Vagina (tissue), 2 donors: ENCODE measurements at regions not wholly inside any gene's neighbourhood (a gene's known extent, or its start where the extent isn't known, plus 50 kb on each side); places are given as distances from the start of the nearest gene placed in this dataset.
"Not testable (repeated sequence)": the region's sequence is repeated elsewhere in the genome, so short reads cannot be mapped to it uniquely, and the experiment has no call there.

Experiments used
- DNase-seq, 2 donors: peaks; one replicate each; pipeline ENCODE4 v3.0.0-alpha.2; 2017; ENCODE audit errors: extremely low spot score in 2 of 2
- H3K27ac ChIP-seq: fragments of 200-600 bp; sonication (generic); one replicate; pipeline ENCODE4 v1.5.1; 2019
- H3K27me3 ChIP-seq: fragments of 200-600 bp; sonication (generic); one replicate; pipeline ENCODE4 v1.5.1; 2019
- H3K36me3 ChIP-seq, 2 donors: fragments of 200-600 bp; sonication (generic); one replicate each; pipeline ENCODE4 v1.5.1; 2017 to 2019
- H3K4me1 ChIP-seq: fragments of 200-600 bp; sonication (generic); one replicate; pipeline ENCODE4 v1.5.1; 2019
- H3K4me3 ChIP-seq, 2 donors: fragments of 200-600 bp; sonication (generic); 1 replicate in 1 of 2; 2 replicates in 1 of 2; pipeline ENCODE4 v1.5.1; 2016 to 2019
- H3K9me3 ChIP-seq: fragments of 200-600 bp; sonication (generic); one replicate; pipeline ENCODE4 v1.5.1; 2019
- POLR2A ChIP-seq, 2 donors: fragments of 450-650 bp; IDR thresholded peaks; one replicate each; pipeline ENCODE4 v1.6.1; 2017; ENCODE audit warnings: antibody characterized with exemption in 2 of 2, mild to moderate bottlenecking in 2 of 2, moderate library complexity in 2 of 2
- POLR2AphosphoS5 ChIP-seq, 2 donors: sonication (generic); formaldehyde crosslinking; IDR thresholded peaks; one replicate each; pipeline ENCODE4 v1.9.0; 2017; ENCODE audit warnings: antibody characterized with exemption in 2 of 2, mild to moderate bottlenecking in 2 of 2, low read depth in 1 of 2; ENCODE audit not compliant: insufficient read depth in 1 of 2
- intact Hi-C: fragments of 100-400 bp; cut with DNase I; formaldehyde crosslinking; loops from one replicate; pipeline ENCODE4 v1.15.1; 2023
- TF ChIP-seq, protein P1 (sequence below), 3 experiments: fragments of 450-650 bp in 2 of 3; fragments of 200-600 bp in 1 of 3; sonication (generic) in 1 of 3; IDR thresholded peaks; one replicate each; pipeline ENCODE4 v1.5.1; 2017 to 2019; ENCODE audit warnings: antibody characterized with exemption in 3 of 3, mild to moderate bottlenecking in 2 of 3, moderate library complexity in 2 of 3

DNA sequence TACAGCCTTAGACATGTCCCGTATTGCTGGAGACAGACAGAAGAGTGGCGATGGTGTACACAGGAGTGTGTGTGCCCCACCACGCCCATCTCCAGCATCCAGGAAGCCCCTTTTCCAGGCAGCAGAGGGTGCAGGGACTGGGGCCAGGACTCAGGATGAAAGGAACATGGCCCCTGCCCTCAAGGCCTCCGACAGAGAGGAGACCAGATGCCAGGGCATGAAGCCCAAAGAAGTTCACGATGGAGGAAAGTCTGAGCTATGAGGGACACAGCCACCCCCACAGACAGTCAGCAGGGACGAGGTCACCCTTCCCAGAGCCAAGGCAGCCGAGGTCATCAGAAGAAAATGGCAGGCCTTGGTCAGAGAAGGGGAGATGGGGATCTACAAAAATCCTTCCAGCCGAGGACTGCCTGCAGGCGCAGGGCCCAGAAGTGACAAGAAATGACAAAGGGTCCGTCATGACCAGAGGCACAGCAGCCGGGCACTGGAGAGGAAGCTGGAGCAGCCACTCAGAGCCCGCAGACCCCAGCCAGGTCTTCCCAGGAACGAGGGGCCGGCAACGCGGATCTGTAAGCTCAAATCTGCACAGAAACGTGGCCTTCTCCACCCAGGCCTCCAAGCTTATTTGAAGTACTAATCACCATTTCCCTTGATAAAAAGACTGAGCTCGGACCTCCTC, 78.7 kb upstream of the PPP2R2D start:
- TF ChIP-seq POLR2AphosphoS5 (IDR thresholded peaks at IDR 0.05; ENCODE audit: insufficient read depth in 1 of 2, low read depth in 1 of 2) (no peak), POLR2A (IDR thresholded peaks at IDR 0.05) (no peak)
- TF ChIP-seq, protein P1, sequence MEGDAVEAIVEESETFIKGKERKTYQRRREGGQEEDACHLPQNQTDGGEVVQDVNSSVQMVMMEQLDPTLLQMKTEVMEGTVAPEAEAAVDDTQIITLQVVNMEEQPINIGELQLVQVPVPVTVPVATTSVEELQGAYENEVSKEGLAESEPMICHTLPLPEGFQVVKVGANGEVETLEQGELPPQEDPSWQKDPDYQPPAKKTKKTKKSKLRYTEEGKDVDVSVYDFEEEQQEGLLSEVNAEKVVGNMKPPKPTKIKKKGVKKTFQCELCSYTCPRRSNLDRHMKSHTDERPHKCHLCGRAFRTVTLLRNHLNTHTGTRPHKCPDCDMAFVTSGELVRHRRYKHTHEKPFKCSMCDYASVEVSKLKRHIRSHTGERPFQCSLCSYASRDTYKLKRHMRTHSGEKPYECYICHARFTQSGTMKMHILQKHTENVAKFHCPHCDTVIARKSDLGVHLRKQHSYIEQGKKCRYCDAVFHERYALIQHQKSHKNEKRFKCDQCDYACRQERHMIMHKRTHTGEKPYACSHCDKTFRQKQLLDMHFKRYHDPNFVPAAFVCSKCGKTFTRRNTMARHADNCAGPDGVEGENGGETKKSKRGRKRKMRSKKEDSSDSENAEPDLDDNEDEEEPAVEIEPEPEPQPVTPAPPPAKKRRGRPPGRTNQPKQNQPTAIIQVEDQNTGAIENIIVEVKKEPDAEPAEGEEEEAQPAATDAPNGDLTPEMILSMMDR (IDR thresholded peaks at IDR 0.05) = no peak
- intact Hi-C loops = no loop called here
- Histone ChIP-seq H3K27me3 (no peaks in the 10 kb centered on the region), H3K36me3 (no peaks in the 10 kb centered on the region), H3K9me3 (no peaks in the 10 kb centered on the region), H3K4me3 (no peak overlapping the region), H3K27ac (no peak overlapping the region), H3K4me1 (no peaks in the 10 kb centered on the region)
- no peak for DNase-seq

DNA sequence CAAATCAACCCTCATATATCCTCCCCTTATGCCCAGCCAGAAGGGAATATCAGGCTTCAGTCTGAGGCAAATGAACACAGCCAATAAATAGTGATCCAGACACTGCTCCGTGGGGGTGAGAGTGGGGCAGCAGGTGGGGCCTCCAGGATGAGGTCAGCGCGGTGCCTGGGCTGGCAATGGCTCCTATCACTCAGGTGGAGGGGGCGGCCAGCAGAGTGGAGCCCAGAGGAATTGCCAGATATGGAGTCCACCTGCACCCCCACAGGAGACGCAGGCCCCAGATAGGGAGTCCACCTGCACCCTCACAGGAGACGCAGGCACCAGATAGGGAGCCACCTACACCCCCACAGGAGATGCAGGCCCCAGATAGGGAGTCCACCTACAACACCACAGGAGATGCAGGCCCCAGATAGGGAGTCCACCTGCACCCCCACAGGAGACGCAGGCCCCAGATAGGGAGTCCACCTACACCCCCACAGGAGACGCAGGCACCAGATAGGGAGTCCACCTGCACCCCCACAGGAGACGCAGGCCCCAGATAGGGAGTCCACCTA, 78.0 kb upstream of the PPP2R2D start:
- H3K27me3 ChIP-seq = no peaks in the 10 kb centered on the region
- no peak overlapping the region for H3K27ac ChIP-seq
- no peak for DNase-seq
- H3K4me3 ChIP-seq = no peak overlapping the region
- TF ChIP-seq, protein P1 (IDR thresholded peaks at IDR 0.05) = no peak
- intact Hi-C loops = no loop called here
- no peaks in the 10 kb centered on the region for H3K4me1 ChIP-seq
- H3K36me3 ChIP-seq = no peaks in the 10 kb centered on the region
- H3K9me3 ChIP-seq = no peaks in the 10 kb centered on the region

DNA sequence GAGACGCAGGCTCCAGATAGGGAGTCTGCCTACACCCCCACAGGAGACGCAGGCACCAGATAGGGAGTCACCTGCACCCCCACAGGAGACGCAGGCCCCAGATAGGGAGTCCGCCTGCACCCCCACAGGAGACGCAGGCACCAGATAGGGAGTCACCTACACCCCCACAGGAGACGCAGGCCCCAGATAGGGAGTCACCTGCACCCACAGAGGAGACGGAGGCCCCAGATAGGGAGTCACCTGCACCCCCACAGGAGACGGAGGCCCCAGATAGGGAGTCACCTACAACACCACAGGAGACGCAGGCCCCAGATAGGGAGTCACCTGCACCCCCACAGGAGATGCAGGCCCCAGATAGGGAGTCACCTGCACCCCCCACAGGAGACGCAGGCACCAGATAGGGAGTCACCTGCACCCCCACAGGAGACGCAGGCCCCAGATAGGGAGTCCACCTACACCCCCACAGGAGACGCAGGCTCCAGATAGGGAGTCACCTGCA, 77.2 kb upstream of the PPP2R2D start:
- H3K4me1 ChIP-seq, H3K36me3 ChIP-seq, H3K9me3 ChIP-seq, H3K4me3 ChIP-seq, H3K27ac ChIP-seq, DNase-seq, H3K27me3 ChIP-seq, intact Hi-C loops: not testable (repeated sequence)

DNA sequence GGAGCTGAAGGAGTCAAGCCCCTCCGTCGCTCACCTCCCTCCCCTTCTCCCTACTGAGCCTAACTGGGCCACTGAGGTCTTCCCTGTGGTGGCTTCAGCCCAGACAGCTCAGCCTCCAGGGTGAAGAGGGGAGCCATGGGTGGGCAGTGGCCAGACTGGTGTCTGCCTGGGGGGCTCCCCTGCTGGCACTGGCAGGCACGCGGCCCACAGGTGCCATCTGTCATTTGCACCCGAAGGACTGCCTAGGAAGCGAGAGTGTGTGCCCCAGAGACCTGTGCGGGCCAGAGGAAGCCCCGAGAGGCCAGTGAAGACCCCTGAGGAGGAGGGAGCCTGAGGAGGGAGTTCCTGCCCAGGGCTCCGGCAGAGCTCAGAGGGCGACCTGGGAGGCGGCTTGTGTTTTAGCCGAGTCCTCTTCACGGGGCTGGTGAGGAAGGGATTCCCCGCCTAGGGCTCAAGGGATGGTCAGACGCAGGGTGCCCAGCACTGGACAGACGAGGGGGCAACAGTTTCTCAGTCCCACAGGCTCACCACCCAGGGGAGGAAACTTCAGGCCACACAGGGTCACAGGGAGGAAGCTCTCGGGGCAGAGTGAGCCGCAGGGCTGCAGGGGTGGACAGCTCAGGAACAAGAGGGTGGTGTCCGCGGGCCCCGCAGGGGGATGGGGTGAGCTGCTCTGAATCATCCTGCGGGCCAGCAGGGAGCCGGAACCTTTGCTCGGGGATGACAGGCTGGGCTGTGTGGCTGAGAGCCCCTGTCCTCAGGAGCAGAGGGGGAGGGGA, 76.2 kb upstream of the PPP2R2D start:
- Histone ChIP-seq H3K4me1 (no peaks in the 10 kb centered on the region), H3K27me3 (no peaks in the 10 kb centered on the region), H3K4me3 (no peak overlapping the region), H3K9me3 (no peaks in the 10 kb centered on the region), H3K27ac (no peak overlapping the region), H3K36me3 (no peaks in the 10 kb centered on the region)
- intact Hi-C loops = no loop called here
- TF ChIP-seq POLR2A (IDR thresholded peaks at IDR 0.05) (no peak), POLR2AphosphoS5 (IDR thresholded peaks at IDR 0.05; ENCODE audit: insufficient read depth in 1 of 2, low read depth in 1 of 2) (no peak)
- TF ChIP-seq, protein P1 (IDR thresholded peaks at IDR 0.05) = no peak
- DNase-seq = no peak

DNA sequence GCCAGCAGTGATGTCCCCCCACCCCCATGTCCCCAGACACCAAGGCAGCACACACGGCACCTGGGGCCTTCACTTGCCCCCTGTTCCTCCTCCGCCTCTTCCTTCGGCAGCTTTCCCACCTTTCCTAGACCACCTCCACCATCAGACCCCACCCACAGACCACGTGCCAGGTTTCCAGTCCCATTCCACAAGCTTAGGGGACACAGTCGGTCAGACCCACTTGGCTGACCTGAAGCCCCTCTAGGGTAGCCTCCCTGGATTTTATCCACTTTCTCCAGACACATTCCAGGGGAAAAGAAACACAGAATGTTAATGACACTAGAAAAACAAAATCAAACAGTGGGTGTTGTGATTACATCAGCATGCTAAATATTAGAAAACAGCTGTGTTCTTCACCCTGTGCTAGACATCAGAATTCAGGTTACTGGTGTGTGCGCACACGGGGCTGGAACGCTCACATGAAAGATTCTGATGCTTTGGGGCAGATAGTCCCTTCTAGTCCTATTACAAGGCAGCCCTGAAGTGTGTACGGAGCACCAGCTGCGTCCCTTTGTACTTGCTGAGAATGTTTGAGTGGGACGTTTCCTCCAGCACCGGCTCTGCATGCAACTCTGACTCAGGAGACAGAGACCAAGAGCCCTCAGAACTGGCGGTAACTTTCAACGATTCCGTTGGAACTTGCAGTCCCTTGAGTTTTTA, 75.5 kb upstream of the PPP2R2D start:
- H3K4me3 ChIP-seq = no peak overlapping the region
- TF ChIP-seq POLR2AphosphoS5 (IDR thresholded peaks at IDR 0.05; ENCODE audit: insufficient read depth in 1 of 2, low read depth in 1 of 2) (no peak), POLR2A (IDR thresholded peaks at IDR 0.05) (no peak)
- TF ChIP-seq, protein P1 (IDR thresholded peaks at IDR 0.05) = no peak
- DNase-seq = no peak
- H3K27me3 ChIP-seq = no peaks in the 10 kb centered on the region
- no peaks in the 10 kb centered on the region for H3K36me3 ChIP-seq
- no peak overlapping the region for H3K27ac ChIP-seq
- intact Hi-C loops = no loop called here
- H3K4me1 ChIP-seq = no peaks in the 10 kb centered on the region
- no peaks in the 10 kb centered on the region for H3K9me3 ChIP-seq
